ENCODE measurements at regions not wholly inside any gene's neighbourhood (a gene's known extent, or its start where the extent isn't known, plus 50 kb on each side); places are given as distances from the start of the nearest gene placed in this dataset.

- TF ChIP-seq CTCF (conservative IDR thresholded peaks at IDR 0.05) = no peak
- TF ChIP-seq ZFX (IDR thresholded peaks at IDR 0.05) = no peak
These were observed 185.8 kb downstream of the SLC6A15 start for GRCh38 chr12:84726780-84727179.
